T-helper 22 cell (primary cell): ENCODE measurements at regions not wholly inside any gene's neighbourhood (a gene's known extent, or its start where the extent isn't known, plus 50 kb on each side); places are given as distances from the start of the nearest gene placed in this dataset.

Experiments
- DNase-seq: peaks from one replicate; pipeline ENCODE4 v3.0.0-alpha.2; 2020; ENCODE audit warnings: low read depth

DNA sequence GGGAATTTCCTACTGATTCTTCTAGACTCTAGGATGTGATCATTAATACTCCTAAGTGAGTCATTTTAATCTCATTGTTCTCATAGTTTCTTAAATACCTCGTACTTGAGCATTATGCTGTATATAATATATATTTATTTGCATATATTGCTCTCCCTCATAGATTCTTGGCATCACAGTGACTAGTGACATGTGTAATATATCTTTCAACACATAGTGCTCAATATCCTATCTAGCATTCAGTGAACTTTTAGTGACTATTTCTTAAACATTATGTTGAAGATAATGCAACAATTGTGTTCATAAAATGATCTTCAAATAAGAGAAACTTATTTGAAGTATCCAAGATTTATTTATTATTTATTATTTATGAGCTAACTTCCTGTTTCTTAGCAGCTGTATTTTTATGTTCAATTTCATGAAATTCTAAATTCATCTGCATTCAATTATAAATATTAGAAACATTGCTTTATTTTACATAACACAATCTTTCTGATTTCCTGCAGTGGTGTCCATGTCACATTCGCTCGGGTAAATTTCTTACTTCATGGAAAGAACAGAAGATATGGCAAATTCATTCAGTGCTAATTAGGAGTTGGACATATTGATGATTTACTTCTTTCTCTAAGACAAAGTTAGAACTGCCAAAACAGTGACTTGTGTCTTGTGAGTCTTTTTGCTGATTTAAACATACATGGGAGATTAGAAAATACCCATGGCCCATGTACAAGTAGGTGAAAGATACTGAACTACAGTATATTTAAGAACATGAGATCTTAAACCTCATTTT, 1095.5 kb upstream of the IGFBP7 start:
- no peak for DNase-seq

- DNase-seq, result no peak
Measured at GRCh38 chr4:58192217-58192616, 1082.0 kb upstream of the IGFBP7 start.

GRCh38 chr4:58191109-58191508, 1080.9 kb upstream of the IGFBP7 start:
- no peak for DNase-seq

DNA sequence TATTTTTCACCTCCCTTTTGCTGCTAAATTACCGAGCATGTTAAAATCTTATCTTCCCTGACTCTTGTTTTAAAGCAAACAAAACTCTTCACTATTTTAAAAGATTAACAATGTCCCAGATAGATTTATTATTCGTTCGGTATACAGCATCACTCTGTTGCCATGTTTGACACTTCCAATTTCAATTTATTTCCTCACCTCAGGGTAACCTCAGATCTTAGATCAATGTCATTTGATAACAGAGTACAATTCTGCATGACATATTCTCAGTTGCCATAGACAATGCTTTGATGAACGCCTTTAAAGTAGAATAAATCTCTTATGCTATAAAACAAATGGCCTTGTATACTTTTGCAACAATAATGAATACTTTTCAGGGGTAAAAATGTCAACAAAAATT, 1078.1 kb upstream of the IGFBP7 start:
- DNase-seq, result no peak

DNA sequence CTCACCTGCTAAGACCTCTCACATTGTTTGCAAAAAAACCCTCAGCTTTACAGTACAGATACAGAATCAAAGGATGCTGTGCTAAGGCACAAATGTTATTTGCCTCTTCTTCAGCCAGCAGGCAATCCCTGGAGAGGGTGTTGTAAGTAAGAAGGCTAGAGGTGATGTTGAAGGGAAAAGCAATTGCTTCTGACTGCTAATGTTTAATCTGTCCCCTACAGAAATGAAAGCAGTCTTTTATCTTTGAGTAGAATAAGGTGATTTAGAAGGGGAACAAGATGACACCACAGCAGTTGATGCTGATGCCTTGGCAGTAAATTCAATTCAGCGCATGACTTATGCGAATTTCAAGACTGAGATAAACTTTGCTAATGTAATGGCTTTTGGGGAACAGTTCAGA, 1064.8 kb upstream of the IGFBP7 start:
- DNase-seq, result no peak

GRCh38 chr4:58166490-58166889, 1056.3 kb upstream of the IGFBP7 start:
- no peak for DNase-seq

GRCh38 chr4:58163156-58163555, 1053.0 kb upstream of the IGFBP7 start:
- no peak for DNase-seq

DNA sequence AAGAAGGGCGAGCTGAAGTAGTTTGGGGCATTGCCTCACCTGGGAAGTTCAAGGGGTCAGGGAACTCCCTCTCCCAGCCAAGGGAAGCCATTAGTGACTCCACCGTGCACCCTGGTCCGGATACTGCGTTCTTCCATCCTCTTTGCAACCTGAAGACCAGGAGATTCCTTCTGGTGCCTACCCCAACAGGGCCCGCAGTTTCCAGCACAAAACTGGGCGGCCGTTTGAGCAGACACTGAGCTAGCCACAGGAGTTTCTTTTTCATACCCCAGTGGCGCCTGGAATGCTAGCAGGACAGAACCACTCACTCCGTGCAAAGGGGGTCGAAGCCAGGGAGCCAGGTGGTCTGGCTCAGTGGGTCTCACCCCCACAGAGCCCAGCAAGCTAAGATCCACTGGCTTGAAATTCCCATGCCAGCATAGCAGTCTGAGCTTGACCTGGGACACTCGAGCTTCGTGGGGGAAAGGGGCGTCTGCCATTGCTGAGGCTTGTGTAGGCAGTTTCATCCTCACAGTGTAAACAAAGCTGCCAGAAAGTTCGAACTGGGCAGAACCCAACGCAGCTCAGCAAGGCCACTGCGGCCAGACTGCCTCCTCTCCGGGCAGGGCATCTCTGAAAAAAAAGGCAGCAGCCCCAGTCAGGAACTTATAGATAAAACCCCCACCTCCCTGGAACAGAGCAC, 1039.4 kb upstream of the IGFBP7 start:
- DNase-seq, result no peak

DNA sequence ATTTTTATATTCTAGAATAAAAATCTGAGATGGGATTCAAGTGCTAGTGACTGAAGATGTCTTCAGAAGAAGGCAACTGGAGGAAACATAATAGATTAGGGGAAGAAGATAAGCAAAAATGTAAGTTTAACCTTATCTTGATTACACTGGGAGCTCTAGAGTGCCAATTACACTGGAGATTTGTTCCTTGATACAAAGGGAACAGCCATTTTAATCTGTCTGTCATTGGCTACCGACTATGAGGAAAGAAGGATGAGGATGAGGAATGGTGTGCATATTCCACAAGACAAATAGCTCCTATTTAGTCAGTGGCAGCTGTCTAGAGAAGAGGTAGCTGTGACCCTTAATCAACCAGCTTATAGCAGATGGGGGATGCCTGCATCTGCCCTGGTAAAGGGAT, 1034.5 kb upstream of the IGFBP7 start:
- no peak for DNase-seq

DNA sequence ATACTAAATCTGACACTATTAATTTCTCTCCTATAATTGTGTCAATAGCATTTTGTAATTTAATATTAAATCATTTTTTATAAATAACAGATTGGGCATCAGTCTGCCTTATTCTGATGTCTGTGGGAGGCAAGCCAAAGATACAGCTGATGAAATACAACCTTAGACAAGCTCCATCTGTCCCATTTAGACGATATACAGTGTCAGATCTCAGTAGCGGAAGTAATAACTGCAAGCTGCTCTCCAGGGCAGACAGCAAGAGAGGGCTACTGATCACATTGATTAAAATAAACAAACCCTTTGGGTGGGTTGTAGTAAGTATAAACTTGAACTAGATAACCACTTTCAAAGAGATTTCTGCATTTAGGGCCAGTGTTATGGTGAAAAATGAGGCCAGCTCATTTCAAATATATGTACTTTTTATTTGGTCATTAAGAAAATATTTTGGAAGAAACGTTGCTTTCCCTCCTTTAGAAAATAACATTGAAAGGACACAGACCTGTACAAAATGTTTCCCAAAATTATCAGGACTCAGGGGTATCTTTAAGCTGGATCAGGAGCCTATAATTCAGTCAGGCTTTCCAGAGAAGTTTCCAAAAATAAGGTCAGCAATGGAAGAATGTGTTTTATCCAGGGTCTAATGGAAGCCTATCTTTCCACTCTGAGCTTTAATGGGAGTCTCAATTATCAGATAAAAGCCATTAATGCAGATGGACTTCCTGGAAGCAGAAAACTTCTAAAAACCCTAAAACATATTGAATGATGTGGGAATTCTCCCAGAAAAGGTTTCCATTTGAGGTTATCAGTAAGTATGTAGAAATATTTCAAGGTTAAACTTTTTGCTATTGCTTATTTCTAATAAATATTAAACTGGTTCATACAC, 1028.8 kb upstream of the IGFBP7 start:
- DNase-seq, result no peak

GRCh38 chr4:58136604-58137003, 1026.4 kb upstream of the IGFBP7 start:
- no peak for DNase-seq

DNA sequence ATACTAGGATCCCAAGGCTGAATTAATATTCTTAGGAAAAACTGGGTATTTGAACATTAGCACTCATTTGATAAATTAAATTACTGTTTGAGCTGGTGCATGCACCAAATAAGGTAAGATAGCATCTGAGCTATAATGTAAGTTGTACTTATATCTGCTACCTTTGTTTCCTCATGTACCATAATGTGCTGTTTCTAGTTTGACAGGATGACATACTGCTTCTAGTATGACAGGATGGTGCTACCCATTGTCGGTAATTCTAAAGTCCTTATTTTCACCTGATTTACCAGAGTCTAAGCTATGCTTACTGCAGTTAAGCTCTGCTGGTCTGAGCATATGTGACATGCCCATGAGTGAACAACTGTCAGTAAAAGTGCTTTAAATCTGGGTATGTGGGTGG, 1017.5 kb upstream of the IGFBP7 start:
- DNase-seq, result no peak

- no peak for DNase-seq
Measured at GRCh38 chr4:58119298-58119697, 1009.1 kb upstream of the IGFBP7 start.

- no peak for DNase-seq
Measured at GRCh38 chr4:58113126-58113525, 1002.9 kb upstream of the IGFBP7 start.

DNA sequence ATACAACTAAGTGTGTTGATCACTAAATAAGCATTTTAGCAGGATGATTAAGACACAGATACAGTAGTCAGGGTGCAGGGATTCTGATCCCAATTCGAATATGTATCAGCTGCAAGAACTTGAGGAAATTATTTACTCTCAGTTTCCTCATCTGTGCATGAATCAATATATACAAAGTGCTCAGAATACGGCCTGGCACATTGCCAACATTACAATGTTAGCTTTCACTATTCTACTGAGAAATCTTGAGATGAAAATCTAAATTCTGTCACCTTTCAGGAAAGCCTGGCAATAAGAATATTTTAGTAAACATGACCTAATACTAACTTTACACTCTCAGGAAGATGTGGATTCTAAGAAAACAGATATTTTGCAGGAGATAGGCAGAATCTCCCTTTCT, 1001.6 kb upstream of the IGFBP7 start:
- no peak for DNase-seq

DNA sequence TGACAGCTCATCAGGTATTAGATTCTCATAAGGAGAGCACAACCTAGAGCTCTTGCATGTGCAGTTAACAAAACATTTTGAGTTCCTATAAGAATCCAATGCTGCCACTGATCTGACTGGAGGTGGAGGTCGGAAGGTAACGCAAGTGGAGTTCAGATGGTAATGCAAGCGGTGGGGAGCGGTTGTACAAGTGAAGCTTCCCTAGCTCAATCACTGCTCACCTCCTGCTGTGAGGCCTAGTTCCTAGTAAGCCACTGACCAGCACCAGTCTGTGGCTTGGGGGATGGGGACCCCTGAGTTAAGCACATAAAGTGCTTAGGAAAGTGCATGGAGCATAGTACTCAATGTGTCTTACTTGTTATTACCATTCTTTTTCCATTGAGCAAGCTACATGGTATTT, 983.2 kb upstream of the IGFBP7 start:
- no peak for DNase-seq

GRCh38 chr4:58090539-58090938, 980.4 kb upstream of the IGFBP7 start:
- no peak for DNase-seq

- no peak for DNase-seq
Measured at GRCh38 chr4:58081356-58081755, 971.2 kb upstream of the IGFBP7 start.

- no peak for DNase-seq
Measured at GRCh38 chr4:58075724-58076123, 965.5 kb upstream of the IGFBP7 start.

GRCh38 chr4:58074382-58074781, 964.2 kb upstream of the IGFBP7 start:
- no peak for DNase-seq

- no peak for DNase-seq
Measured at GRCh38 chr4:58070726-58071125, 960.5 kb upstream of the IGFBP7 start.

DNA sequence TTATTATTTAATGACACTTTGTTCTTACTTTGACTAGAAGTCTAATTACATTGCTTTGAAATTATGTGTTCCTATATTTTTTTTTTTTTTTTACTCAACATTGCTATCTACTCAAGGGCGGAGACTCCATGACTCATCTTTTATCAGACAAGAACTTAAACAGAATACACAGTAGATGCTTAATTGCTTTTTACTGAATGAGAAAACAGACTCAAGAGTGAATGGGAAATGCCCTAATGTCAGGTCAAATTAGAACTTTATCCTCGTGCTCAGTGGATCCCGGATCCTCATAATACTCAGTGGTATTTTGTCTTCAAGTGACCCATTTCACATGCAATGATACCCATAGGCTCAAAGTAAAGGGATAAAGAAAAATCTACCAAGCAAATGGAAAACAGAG, 954.5 kb upstream of the IGFBP7 start:
- DNase-seq, result no peak
